Islet precursor cell (in vitro differentiated cells): ENCODE measurements at regions not wholly inside any gene's neighbourhood (a gene's known extent, or its start where the extent isn't known, plus 50 kb on each side); places are given as distances from the start of the nearest gene placed in this dataset.

ENCODE experiments used
- DNase-seq: peaks from one replicate; pipeline ENCODE4 v3.0.0-alpha.2; 2018

DNA sequence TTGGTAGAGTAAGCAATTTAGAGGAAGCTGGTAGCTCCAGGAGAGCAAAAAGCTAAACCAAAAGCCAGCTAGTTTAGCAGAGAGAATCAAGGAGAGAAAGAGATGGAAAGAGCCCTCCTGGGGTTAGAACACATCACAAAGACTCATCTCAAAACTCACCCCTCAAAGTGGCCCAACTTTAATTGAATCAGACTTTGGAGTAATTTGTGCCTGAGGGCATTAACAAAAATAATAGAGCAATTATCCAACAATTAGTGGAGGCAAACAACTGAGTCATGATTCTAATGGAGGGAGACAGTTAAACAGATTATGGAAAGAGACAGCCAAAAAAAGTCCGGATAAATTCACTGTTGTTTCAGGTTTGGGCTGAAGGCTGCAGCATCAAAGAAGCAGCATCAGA lies 417.4 kb downstream of the KCNJ3 start:
- DNase-seq: no peak

- DNase-seq: no peak
These were observed 412.6 kb downstream of the KCNJ3 start for GRCh38 chr2:155111070-155111469.

- no peak for DNase-seq
These were observed 411.0 kb downstream of the KCNJ3 start for GRCh38 chr2:155109527-155109926.

DNA sequence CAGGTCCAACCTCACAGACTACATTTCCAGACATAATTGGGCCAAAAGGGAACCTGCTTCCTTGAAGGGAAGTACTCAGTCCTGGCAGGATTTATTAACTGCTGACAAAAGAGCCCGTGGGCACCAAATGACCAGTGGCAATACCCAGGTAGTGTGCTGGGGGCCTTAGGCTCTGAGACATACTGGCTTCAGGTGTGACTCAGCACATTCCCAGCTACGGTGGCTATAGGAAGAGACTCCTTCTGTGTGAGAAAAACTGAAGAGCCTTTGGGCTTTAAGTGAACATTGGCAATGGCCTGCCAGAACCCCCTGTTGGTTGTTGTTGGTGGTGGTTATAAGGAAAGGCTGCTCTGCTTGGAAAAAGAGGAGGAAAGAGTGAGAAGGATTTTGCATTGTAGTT lies 401.8 kb downstream of the KCNJ3 start:
- DNase-seq: peak; percentile 81

- peak; percentile 97 for DNase-seq
These were observed 401.3 kb downstream of the KCNJ3 start for GRCh38 chr2:155099784-155100183.

DNA sequence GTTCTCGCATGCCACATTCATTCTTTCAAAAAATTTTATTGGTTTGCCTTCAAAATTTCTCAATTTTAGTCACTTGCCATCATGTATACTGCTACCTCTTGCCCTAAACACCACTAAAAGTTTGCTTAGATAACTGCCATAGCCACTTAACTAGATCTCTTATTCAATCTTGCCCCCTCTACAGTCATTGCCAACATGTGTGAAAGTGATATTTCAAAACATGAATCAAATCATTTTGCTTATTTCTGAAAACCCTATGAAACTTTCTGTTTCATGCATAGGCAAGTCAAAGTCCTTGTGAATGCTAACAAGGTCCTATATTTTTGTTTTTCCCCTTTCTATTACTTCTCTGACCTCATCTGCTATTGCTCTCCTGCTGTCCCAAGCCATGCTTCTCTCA lies 397.1 kb downstream of the KCNJ3 start:
- DNase-seq: no peak

GRCh38 chr2:155080373-155080772 lies 381.9 kb downstream of the KCNJ3 start:
- DNase-seq: peak; percentile 56

GRCh38 chr2:155070489-155070888 lies 372.0 kb downstream of the KCNJ3 start:
- DNase-seq: no peak

DNA sequence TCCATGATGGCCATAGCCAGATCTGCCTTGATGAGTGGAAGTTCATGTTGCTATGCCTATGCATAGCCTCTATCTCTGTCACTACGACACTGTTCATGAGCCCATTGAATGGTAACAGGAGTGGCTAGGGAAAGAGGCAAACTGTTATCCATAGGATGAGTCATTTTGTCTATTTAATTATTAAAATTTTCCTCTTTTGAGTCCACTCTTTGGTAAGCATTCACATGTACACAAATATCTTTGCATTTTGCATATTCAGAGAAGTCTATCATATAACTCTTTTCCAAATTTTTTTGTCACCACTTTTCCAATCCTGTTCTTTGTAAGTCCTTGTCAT lies 364.4 kb downstream of the KCNJ3 start:
- DNase-seq: no peak

- no peak for DNase-seq
These were observed 363.9 kb downstream of the KCNJ3 start for GRCh38 chr2:155062250-155062921.

GRCh38 chr2:155060896-155061295 lies 362.4 kb downstream of the KCNJ3 start:
- no peak for DNase-seq

- no peak for DNase-seq
These were observed 356.2 kb downstream of the KCNJ3 start for GRCh38 chr2:155054712-155055111.

GRCh38 chr2:155043097-155043496 lies 344.6 kb downstream of the KCNJ3 start:
- DNase-seq: no peak

DNA sequence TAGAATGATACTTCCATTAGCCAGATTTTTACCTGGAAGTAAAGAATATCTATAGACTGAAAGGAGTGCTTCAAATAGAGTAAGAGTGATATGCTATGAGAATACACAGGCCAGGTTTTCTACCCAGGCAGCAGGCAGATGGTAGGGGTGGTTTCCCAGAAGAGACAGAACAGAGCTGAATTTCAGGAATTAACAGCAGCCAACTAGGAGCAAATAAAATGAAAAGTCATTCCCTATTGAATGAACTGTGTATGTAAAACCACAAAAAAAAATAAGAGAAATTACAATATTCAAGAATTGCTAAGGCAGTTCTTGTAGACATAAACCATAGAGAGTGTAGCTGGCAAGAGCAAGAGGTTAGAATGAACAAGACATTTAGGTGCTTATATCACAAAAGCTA lies 336.8 kb downstream of the KCNJ3 start:
- no peak for DNase-seq

DNA sequence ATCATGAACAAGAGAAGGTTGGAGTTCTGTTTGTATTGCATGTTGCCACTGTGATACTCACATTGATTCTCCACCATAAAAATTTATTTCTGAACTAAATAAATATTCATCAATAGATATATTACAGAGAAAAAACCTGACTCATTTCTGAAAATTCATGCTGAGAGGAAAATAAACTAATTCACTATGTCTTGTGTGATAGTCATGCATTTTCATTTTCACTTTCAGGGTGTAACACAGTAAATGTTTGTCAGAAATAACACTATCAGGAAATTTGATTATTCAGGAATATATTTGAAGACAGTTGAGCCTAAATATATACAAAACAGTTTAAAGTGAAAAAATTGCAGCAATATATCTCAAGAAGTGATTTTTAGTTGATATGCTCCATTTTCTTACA lies 335.2 kb downstream of the KCNJ3 start:
- no peak for DNase-seq

GRCh38 chr2:155030296-155030695 lies 331.8 kb downstream of the KCNJ3 start:
- no peak for DNase-seq

GRCh38 chr2:155026651-155027174 lies 328.2 kb downstream of the KCNJ3 start:
- DNase-seq: no peak

GRCh38 chr2:155023674-155024073 lies 325.2 kb downstream of the KCNJ3 start:
- no peak for DNase-seq

- DNase-seq: no peak
These were observed 324.0 kb downstream of the KCNJ3 start for GRCh38 chr2:155022531-155022930.

DNA sequence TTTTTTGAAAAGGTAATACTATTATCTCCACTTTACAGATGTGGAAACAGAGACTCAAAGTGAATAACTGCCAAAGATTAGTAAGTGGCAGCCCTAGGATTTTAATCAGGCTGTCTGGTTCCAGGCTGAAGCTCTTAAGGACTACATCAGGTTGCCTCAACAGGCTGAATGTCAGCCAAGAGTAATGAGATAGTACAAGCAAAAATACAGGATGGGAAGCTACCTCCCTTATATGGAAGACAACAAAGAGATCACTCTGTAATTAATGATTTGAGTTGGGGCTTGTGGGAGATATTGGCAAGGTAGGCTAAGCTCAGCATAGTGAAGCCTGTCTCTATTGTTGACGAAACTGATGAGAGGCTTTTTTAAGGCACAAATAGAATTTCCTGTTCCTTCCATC lies 323.1 kb downstream of the KCNJ3 start:
- DNase-seq: no peak

DNA sequence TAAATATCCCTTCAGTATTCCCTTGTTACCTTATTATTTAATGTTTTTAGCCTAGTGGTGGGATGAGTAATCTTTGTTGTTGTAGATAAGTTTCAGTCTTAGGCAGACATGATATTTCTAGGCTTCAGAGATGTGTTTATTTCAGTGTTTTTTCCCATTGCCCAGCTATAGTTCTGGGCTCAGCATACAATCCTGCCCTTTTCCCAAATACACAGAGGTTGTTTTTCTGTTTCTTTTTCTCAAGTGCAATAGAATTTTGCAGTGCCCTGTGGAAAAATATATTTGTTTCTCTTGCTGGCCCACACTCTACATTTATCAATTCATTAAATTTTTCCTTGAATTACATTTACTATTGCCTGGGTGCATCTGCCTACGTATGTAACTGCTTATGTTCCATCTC lies 321.8 kb downstream of the KCNJ3 start:
- DNase-seq: no peak

DNA sequence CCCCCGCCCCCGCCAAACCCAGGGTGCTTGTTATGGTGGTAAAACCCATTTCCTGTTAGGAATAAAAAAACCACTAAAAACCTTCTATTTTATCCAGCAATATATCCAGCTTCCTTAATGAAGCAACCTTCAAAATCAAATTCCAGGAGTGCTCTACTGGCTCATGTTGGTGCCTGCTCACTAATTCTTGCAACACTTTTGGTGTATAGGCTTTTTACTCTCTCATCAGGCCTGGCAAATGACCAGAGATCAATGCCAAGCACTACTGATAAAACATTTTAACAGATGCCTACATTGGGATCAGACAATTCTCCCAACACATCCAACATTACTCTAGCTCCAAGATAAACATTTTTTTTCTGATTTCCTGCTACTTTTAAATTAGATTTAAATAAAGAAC lies 312.4 kb downstream of the KCNJ3 start:
- DNase-seq: no peak

- no peak for DNase-seq
These were observed 296.9 kb downstream of the KCNJ3 start for GRCh38 chr2:154995361-154995760.

- no peak for DNase-seq
These were observed 294.3 kb downstream of the KCNJ3 start for GRCh38 chr2:154992826-154993225.

GRCh38 chr2:154978710-154979109 lies 280.2 kb downstream of the KCNJ3 start:
- DNase-seq: no peak
